Thoracic aorta (tissue), 2 donors: ENCODE measurements at regions not wholly inside any gene's neighbourhood (a gene's known extent, or its start where the extent isn't known, plus 50 kb on each side); places are given as distances from the start of the nearest gene placed in this dataset.

Source experiments
- ATAC-seq: fragments of 150-250 bp; one replicate; pipeline ENCODE4 v1.8.0; 2017; ENCODE audit warnings: low read depth; ENCODE audit not compliant: insufficient number of reproducible peaks, low FRiP score
- DNase-seq: peaks from one replicate; pipeline ENCODE4 v3.0.0-alpha.2; 2020; ENCODE audit warnings: low spot score
- H3K27ac ChIP-seq, 2 donors: fragments of 200-600 bp; sonication (generic); 1 replicate in 1 of 2; 2 replicates in 1 of 2; pipeline ENCODE4 v1.5.1; 2016; ENCODE audit warnings: mild to moderate bottlenecking in 2 of 2, moderate library complexity in 2 of 2
- H3K27me3 ChIP-seq: fragments of 200-600 bp; sonication (generic); replicated peaks from 2 replicates; pipeline ENCODE4 v1.6.0; 2016; ENCODE audit warnings: mild to moderate bottlenecking; ENCODE audit not compliant: insufficient read depth
- H3K36me3 ChIP-seq: fragments of 200-600 bp; sonication (generic); one replicate; pipeline ENCODE4 v1.5.1; 2016
- H3K4me1 ChIP-seq, 2 donors: fragments of 200-600 bp; sonication (generic); 1 replicate in 1 of 2; 2 replicates in 1 of 2; pipeline versions ENCODE4 v1.5.1 to v1.6.0; 2016; ENCODE audit warnings: low read depth in 2 of 2, mild to moderate bottlenecking in 1 of 2; ENCODE audit not compliant: control insufficient read depth in 1 of 2
- H3K4me3 ChIP-seq: fragments of 200-600 bp; sonication (generic); 2 replicates; pipeline ENCODE4 v1.5.1; 2016; ENCODE audit warnings: mild to moderate bottlenecking
- H3K9me3 ChIP-seq: fragments of 200-600 bp; sonication (generic); 2 replicates; pipeline ENCODE4 v1.5.1; 2016
- TF ChIP-seq, protein P1 (sequence below): fragments of 200-600 bp; sonication (generic); IDR thresholded peaks from one replicate; pipeline ENCODE4 v1.5.1; 2019; ENCODE audit warnings: antibody characterized with exemption

DNA sequence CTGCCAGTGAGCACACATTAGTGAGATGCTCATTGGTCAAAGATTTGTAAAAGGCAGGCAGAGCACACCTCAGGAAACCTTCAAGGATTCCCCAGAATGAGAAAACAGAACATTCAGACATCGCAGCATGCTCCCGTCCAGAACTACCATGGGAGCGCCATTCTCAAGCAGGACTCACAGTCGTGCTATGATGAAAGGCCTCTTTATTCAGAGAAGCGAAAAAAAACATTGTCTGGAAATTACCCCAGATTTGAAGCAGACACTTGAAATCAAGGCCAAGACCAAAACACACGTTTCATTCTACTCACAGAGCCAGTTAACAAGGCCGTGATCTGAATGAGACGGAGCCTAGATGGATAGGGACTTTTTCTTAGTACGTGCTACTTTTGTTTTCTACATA lies 961.8 kb upstream of the TENM3 start:
- ATAC-seq (no peak), DNase-seq (no peak)
- no peaks in the 10 kb centered on the region for H3K9me3 ChIP-seq
- H3K27me3 ChIP-seq: no peaks in the 10 kb centered on the region
- no peaks in the 10 kb centered on the region for H3K4me1 ChIP-seq
- H3K4me3 ChIP-seq: no peak overlapping the region
- H3K27ac ChIP-seq: no peak overlapping the region
- TF ChIP-seq, protein P1, sequence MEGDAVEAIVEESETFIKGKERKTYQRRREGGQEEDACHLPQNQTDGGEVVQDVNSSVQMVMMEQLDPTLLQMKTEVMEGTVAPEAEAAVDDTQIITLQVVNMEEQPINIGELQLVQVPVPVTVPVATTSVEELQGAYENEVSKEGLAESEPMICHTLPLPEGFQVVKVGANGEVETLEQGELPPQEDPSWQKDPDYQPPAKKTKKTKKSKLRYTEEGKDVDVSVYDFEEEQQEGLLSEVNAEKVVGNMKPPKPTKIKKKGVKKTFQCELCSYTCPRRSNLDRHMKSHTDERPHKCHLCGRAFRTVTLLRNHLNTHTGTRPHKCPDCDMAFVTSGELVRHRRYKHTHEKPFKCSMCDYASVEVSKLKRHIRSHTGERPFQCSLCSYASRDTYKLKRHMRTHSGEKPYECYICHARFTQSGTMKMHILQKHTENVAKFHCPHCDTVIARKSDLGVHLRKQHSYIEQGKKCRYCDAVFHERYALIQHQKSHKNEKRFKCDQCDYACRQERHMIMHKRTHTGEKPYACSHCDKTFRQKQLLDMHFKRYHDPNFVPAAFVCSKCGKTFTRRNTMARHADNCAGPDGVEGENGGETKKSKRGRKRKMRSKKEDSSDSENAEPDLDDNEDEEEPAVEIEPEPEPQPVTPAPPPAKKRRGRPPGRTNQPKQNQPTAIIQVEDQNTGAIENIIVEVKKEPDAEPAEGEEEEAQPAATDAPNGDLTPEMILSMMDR: no peak
- H3K36me3 ChIP-seq: no peaks in the 10 kb centered on the region

DNA sequence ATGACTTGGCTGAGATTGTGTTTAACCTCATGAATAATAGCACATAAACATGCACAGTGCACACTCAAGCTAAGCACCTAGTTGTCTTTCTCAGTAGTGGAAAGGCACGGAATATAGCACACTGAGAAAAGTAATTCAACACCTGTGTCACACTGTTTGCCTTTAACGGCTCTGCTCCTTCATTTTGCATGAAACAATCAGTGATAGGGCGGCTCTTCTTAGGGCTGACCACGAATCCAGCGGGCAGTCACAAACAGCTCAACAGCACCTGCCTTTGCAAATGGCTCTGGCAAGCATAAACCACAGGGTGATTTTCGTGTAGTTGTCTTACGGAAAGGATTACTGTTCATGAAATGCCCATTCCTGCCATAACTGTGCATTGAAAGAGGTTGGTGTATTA lies 954.0 kb upstream of the TENM3 start:
- H3K4me3 ChIP-seq: no peak overlapping the region
- DNase-seq (no peak), ATAC-seq (no peak)
- no peaks in the 10 kb centered on the region for H3K9me3 ChIP-seq
- no peaks in the 10 kb centered on the region for H3K36me3 ChIP-seq
- H3K4me1 ChIP-seq: no peaks in the 10 kb centered on the region
- no peak overlapping the region for H3K27ac ChIP-seq
- TF ChIP-seq, protein P1: no peak
- H3K27me3 ChIP-seq: no peaks in the 10 kb centered on the region

DNA sequence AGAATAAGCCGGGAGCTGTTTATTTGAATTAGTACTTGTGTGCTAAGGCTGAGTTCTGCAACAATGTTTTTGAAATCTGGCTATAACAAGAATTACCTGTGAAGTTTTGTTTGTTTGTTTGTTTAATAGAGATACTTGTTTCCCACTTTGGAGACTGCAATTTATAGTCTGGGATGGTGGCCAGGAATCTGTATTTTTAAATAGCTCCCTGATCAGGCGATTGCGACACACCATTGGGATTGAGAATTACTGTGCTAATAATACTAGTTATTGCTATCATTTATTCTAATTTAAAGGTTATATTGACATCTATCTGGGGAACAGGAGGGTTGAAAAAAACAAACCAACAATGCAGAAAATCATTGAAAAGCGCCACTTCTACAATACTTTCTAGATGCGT lies 951.6 kb upstream of the TENM3 start:
- Histone ChIP-seq H3K36me3 (no peaks in the 10 kb centered on the region), H3K27me3 (no peaks in the 10 kb centered on the region), H3K27ac (no peak overlapping the region), H3K9me3 (no peaks in the 10 kb centered on the region), H3K4me1 (no peaks in the 10 kb centered on the region), H3K4me3 (no peak overlapping the region)
- DNase-seq: no peak
- TF ChIP-seq, protein P1: no peak
- ATAC-seq: no peak

DNA sequence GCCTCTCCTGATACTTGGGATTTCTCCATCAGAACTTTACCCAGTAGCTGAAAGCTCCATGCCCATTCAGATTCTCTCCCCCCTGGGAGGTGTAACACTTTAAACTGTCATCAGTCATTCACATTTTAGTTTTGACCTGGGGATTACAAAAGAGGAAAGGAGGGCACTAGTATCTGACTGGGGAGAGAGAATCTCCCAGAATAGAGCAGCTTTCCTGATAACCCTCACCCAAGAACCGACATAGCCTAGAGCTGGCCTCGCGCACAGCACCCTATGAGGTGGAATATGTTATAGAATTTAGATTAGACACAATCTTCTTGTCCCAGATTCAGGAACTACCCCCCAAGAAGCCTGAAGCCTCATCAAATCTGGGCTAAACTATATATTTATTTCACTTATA lies 950.2 kb upstream of the TENM3 start:
- ATAC-seq (no peak), DNase-seq (no peak)
- no peaks in the 10 kb centered on the region for H3K27me3 ChIP-seq
- H3K4me3 ChIP-seq: no peak overlapping the region
- no peaks in the 10 kb centered on the region for H3K4me1 ChIP-seq
- TF ChIP-seq, protein P1: no peak
- H3K27ac ChIP-seq: no peak overlapping the region
- no peaks in the 10 kb centered on the region for H3K9me3 ChIP-seq
- H3K36me3 ChIP-seq: no peaks in the 10 kb centered on the region

DNA sequence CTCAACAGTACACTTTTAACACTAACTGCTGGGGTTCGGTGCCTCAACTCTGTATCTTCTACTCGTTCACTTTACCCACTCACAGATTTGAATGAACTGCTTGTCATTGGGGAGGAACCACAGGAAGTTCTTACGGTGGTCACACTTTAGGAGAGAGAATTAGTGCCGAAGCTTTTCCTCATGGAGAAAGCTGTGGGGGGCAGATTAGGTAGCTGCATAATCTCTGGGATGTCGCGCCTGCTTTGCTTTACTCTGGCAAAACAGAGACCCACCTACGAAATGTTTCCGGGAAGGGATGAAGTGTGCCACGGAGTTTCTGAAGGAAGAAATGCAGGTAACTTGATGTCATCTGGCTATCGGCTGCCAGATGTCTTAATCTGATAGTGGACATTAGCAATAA lies 949.7 kb upstream of the TENM3 start:
- DNase-seq: no peak
- Histone ChIP-seq H3K27me3 (no peaks in the 10 kb centered on the region), H3K4me1 (no peaks in the 10 kb centered on the region), H3K36me3 (no peaks in the 10 kb centered on the region), H3K9me3 (no peaks in the 10 kb centered on the region), H3K27ac (no peak overlapping the region), H3K4me3 (no peak overlapping the region)
- TF ChIP-seq, protein P1: no peak
- no peak for ATAC-seq
